NCI-H446 (cell line): ENCODE measurements at regions not wholly inside any gene's neighbourhood (a gene's known extent, or its start where the extent isn't known, plus 50 kb on each side); places are given as distances from the start of the nearest gene placed in this dataset.
"Not testable (repeated sequence)": the region's sequence is repeated elsewhere in the genome, so short reads cannot be mapped to it uniquely, and the experiment has no call there.

Experiments used
- DNase-seq, 2 experiments: peaks; one replicate each; lab custom pipeline; 2025; lab: John Stamatoyannopoulos, UW

DNA sequence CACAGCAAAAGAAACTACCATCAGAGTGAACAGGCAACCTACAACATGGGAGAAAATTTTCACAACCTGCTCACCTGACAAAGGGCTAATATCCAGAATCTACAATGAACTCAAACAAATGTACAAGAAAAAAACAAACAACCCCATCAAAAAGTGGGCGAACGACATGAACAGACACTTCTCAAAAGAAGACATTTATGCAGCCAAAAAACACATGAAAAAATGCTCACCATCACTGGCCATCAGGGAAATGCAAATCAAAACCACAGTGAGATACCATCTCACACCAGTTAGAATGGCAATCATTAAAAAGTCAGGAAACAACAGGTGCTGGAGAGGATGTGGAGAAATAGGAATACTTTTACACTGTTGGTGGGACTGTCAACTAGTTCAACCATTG is 207.8 kb downstream of the USP6NL start:
- not testable (repeated sequence) for DNase-seq

DNA sequence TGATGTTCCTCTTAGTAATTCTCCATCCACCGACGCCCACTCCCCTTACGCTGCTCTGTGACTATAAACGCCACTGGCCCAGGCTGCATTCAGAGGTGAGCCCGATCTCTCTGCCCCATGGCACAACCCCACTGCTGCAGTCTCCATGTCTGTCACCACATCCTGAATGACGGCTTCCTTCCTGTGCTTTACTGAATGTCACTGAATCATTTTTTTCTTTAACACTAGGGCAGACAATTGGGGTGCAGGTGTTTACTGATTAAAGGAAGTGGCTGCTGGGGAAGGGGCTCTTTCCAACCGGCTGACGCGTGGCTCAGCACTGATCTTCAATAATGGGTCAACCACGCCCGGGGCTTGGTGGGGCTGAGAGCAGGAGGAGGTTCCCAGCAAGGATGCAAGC is 208.3 kb downstream of the USP6NL start:
- no peak for DNase-seq

DNA sequence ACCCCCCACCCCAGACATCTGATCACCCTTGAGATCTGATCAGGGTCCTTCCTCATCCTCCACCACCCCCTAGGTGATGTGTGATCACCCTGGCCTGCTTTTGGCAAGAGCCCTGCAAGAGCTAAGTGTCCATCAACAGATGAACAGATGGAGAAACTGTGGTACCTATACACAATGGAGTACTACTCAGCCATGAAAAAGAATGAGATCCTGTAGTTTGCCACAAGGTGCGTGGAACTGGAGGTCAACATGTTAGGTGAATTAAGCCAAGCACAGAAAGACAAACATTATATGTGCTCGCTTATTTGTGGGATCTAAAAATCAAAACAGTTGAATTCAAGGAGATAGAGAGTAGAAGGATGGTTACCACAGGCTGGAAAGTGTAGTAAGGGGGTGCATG is 209.1 kb downstream of the USP6NL start:
- DNase-seq, result no peak

DNA sequence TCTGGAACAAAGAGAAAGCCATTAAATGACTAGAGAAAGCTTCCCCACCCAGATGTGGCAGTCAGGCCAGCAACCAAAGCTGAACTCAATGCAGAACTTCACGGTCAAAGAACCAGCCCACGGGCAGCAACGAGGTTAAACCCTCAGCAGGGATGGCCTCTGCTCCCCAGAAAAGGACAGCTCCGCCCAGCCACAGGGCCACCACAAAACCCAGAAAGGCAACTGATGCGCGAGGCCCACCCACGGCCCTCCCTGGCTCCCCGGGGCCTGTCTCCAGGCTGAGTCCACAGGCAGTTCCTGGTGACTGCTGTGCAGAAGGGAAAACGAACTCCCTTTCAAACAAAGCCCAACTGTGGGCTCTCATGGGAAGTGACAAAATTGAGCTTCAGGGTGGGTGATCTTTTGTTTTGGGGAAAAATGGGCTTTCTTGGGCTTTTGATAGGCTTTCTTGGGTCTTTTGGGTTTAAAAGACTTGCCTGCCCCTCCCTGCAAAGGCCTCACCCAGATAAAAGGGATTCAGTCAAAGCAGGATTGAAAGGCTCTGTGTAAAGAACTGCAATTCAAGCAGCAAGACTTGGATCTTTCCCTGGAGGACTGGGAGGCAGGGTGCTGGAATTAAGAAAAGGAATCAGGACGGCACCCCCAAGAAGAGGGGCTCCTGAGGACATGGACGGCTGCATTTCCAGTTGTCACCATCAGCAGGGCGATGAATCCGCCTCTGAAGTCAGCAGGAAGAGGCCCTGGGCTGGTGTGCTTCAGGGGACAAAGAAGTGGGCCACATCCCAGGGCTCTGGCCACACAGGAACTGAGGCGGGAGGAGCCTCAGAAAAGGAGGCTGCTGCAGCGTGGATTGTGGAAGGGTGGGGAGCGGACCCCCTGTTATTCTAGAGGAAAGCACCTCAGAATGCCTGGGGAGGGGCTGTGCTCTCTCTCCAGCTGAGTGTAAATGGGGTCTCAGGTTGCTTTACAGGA is 209.9 kb downstream of the USP6NL start:
- no peak for DNase-seq

DNA sequence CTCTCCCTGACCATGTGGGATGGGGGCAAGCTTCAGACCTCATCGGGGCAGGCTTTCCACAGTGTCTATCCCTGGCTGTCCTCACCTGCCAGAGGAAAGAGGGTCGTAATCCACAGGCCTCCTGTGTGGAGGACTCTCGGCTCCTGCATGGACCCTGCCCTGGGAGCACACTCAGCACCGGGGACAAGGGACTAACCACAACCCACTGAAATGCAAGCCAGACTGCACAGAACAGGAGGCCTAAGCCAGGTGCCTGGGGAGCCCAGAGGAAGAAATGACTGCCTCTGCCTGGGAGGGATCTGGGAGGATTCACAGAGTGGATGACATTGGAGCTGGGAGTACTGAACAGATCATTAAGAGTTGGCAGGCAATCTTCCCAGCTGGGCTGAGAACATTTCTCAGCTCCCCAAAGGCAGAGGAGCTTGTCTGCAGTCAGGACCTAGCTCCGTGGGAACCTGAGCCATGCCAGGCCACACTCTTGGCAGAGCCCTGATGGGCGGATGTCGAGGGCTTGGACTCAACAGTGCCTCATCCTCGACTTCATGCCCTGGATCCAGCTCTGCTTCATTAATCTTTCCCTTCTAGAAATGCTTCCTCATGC is 213.4 kb downstream of the USP6NL start:
- peak; percentile 14 to 71 for DNase-seq

GRCh38 chr10:11397077-11397965 is 214.1 kb downstream of the USP6NL start:
- no peak for DNase-seq

GRCh38 chr10:11396311-11396955 is 215.0 kb downstream of the USP6NL start:
- no peak for DNase-seq

DNA sequence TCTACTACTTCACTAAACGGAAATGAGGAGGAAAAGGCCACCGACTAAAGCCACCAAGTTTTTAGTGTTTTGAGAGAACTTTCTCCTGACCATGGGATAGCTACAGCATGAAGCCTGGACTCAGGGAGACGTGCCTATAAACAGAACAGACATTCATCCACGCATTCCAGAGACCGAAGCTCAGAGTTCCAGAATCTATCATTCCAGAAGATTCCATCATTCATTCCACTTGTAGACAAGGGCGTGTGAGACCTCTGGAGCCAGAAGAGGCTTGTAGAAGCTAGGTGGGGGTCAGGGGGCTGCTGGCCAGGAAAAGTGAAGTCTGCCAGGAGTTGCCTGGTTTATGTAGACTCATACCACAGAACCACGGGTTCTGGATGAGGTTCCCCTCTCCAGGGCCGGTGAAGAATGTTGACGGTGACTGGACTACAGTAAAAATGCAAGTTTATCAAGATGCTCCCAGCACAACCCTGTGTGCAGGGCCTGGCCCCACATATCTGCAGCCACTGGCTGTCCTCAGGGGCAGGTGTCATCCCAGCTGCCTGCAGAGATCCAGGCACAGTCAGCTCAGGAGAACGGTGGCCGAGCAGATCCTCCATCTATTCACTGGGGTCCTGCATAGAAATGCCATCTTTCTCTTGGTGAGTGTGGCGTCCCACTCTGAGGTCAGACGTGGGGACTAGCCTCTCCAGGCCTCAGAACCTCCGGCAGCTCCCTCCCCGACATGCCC is 215.7 kb downstream of the USP6NL start:
- no peak for DNase-seq

DNA sequence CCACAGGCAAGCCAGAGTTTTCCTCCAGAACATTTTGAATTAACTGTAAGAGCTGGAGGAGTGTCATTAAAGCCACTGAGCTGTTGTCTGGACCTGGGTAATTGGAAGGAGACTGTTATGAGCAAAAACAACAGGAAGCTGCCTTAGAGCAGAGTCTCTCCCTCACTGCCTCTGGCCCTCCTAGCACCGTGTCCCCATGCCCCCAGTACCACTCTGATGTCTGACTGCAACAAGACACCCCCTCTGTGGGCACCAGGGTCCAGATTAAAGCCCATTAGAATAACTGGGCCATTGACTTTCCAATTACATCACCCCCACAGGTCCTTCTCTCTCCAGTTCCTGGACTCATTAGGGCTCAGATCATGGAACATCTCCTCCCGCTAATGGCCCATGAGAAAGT is 216.3 kb downstream of the USP6NL start:
- DNase-seq, result no peak

DNA sequence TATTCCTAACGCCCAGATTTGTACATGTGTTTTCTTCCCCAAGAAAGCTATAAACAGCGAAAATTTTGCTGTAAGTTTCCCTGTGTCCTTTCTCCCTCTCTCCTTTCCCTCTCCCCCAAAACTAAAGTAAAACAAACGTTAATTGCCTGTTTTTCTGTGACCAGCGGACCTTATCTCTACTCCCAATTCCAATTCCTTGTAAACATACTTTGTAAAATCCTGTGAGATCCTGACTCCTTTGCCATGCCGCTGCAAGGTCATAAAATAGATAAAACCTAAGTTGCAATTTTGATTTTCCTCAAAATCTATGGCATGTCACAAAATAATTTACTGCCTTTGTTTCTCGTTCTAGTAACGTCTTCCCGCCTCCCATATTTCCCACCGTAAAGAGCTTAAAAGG is 217.6 kb downstream of the USP6NL start:
- DNase-seq, result no peak

DNA sequence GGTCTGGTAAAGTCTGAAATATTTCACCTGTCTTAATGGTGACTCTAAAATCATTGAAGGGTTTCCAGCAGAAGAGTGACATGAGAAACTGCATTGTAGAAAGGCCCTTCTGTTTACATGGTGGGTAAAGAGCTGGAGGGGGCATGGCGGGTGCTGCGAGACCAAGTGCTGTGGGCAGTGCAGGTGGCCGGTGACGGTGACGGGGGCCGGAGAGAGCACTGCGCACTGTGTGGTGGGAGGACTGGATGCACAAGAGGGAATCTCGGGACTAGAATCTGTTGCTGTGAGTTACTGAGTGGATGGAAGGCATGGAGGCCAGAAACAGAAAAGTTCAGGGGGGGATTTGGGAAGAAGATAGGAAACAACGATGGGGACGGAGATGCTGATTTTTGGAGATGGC is 218.7 kb downstream of the USP6NL start:
- no peak for DNase-seq

DNA sequence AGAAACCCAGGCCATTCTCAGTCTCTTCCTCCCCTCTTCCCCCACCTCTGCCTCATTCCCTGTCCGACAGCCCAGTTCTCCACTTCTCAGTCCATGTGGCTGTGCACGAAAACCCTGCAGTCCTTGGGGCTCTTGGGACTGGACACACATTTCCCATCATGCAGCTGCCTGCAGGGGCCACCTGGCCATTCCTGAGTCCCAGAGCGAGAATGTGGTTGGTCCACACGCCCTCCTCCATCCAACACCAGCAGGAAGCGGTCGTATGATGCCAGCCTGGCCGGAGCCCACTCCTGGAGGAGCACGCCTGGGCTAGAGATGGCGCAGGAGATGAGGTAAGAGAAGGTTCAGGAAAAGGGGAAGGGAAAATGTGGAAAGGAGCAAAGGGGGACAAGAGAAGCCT is 222.5 kb downstream of the USP6NL start:
- no peak for DNase-seq

DNA sequence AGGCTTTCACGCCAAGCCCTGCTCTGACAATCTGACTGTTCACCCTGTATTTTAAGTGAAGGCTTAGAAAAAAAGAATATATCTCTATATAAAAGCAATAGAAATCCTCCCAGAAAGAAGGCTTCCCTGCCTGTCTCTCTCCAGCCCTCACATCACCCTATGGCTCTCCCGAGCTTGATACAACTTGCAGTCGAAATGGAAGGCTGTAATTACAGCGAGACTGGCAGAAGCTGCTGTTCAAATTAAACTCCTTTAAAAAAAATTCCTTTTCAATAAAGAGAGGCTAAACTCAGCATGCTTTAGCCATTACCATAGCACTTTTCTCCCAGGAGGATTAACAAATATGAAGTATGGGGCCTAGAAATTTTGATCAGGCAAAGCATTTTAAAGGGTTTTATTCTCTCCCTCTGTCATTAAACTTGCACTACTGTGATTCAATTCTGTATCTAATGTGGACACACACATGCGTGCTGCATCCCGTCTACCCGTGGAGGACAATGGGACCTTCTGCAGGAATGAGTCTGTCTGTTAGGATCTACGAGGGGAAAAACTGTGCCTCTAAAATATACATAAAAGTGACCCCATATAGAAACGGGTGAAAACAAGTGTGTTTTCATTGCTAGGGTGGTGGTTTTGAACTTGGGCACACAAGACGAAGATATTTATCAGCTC is 223.8 kb downstream of the USP6NL start:
- no peak for DNase-seq

DNA sequence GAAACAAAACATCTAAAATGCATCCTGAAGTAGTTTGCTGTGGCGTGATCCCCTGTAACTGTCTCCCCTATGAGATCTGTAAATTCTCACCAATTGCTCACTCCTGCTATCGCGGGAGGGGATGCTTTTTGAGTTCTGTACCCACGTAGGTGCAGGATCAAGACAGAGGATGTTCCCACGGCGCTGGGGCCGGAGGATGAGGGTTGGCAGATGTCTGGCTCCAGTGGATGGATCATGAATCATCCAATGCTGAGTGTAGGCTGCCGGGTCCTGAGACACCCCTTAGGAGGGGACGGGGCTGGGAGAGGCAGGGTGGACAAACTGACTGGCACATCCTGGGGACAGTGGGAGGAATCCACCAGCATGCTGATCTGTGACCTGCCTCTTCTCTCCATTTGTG is 224.4 kb downstream of the USP6NL start:
- DNase-seq, result no peak
